ENCODE measurements at regions not wholly inside any gene's neighbourhood (a gene's known extent, or its start where the extent isn't known, plus 50 kb on each side); places are given as distances from the start of the nearest gene placed in this dataset.

GRCh38 chr4:155603360-155603891 lies 63.2 kb upstream of the GUCY1A1 start:
- Histone ChIP-seq H3K4me3 (no peak overlapping the region), H3K4me1 (ENCODE audit: low read depth) (no peaks in the 10 kb centered on the region), H3K36me3 (ENCODE audit: low read depth) (no peaks in the 10 kb centered on the region), H3K9me3 (no peaks in the 10 kb centered on the region)
- DNase-seq: no peak
- no peak for TF ChIP-seq CTCF (IDR thresholded peaks at IDR 0.05)
- intact Hi-C loops (cut with DNase I, micrococcal nuclease): no loop called here
- ATAC-seq: no peak

GRCh38 chr4:155602351-155603140 lies 64.1 kb upstream of the GUCY1A1 start:
- no peaks in the 10 kb centered on the region for H3K4me1 ChIP-seq (ENCODE audit: low read depth)
- intact Hi-C loops (cut with DNase I, micrococcal nuclease): no loop called here
- H3K4me3 ChIP-seq: no peak overlapping the region
- no peak for TF ChIP-seq CTCF (IDR thresholded peaks at IDR 0.05)
- H3K36me3 ChIP-seq (ENCODE audit: low read depth): no peaks in the 10 kb centered on the region
- no peaks in the 10 kb centered on the region for H3K9me3 ChIP-seq
- no peak for ATAC-seq
- no peak for DNase-seq

GRCh38 chr4:155600244-155600643 lies 66.4 kb upstream of the GUCY1A1 start:
- Histone ChIP-seq H3K4me1 (ENCODE audit: low read depth) (no peaks in the 10 kb centered on the region), H3K4me3 (no peak overlapping the region), H3K36me3 (ENCODE audit: low read depth) (no peaks in the 10 kb centered on the region), H3K9me3 (no peaks in the 10 kb centered on the region)
- no peak for DNase-seq
- no peak for TF ChIP-seq CTCF (IDR thresholded peaks at IDR 0.05)
- no peak for ATAC-seq
- intact Hi-C loops (cut with DNase I, micrococcal nuclease): no loop called here

- ATAC-seq (no peak), DNase-seq (no peak)
- no peak for TF ChIP-seq CTCF (IDR thresholded peaks at IDR 0.05)
- H3K4me1 ChIP-seq (ENCODE audit: low read depth): no peaks in the 10 kb centered on the region
- no peaks in the 10 kb centered on the region for H3K9me3 ChIP-seq
- no peak overlapping the region for H3K4me3 ChIP-seq
- H3K36me3 ChIP-seq (ENCODE audit: low read depth): no peaks in the 10 kb centered on the region
- intact Hi-C loops (cut with DNase I, micrococcal nuclease): no loop called here
Observed at GRCh38 chr4:155599596-155599995, 67.1 kb upstream of the GUCY1A1 start.

- DNase-seq: no peak
- TF ChIP-seq CTCF (IDR thresholded peaks at IDR 0.05): no peak
- no peak for ATAC-seq
- H3K4me1 ChIP-seq (ENCODE audit: low read depth): no peaks in the 10 kb centered on the region
- intact Hi-C loops (cut with DNase I, micrococcal nuclease): no loop called here
- H3K36me3 ChIP-seq (ENCODE audit: low read depth): no peaks in the 10 kb centered on the region
- no peak overlapping the region for H3K4me3 ChIP-seq
- H3K9me3 ChIP-seq: no peaks in the 10 kb centered on the region
Observed at GRCh38 chr4:155599085-155599484, 67.6 kb upstream of the GUCY1A1 start.

Data from mucosa of descending colon (tissue), 3 donors.